HG03066 (cell line): ENCODE measurements at regions not wholly inside any gene's neighbourhood (a gene's known extent, or its start where the extent isn't known, plus 50 kb on each side); places are given as distances from the start of the nearest gene placed in this dataset.

Source experiments
- ATAC-seq: cut with Tn5 transposase; IDR thresholded peaks from one replicate; pipeline ENCODE4 v1.9.1; 2021; ENCODE audit warnings: low read depth; ENCODE audit not compliant: unreplicated experiment

- ATAC-seq: no peak
These were observed 231.9 kb upstream of the RAB6C start for GRCh38 chr2:129747500-129748125.

GRCh38 chr2:129748250-129748649, 231.2 kb upstream of the RAB6C start:
- ATAC-seq: no peak

- ATAC-seq: no peak
These were observed 230.8 kb upstream of the RAB6C start for GRCh38 chr2:129748653-129749052.

GRCh38 chr2:129751409-129751808, 228.1 kb upstream of the RAB6C start:
- ATAC-seq: no peak

- no peak for ATAC-seq
These were observed 227.3 kb upstream of the RAB6C start for GRCh38 chr2:129752176-129752575.

- ATAC-seq: no peak
These were observed 226.8 kb upstream of the RAB6C start for GRCh38 chr2:129752686-129753085.

- ATAC-seq: no peak
These were observed 226.2 kb upstream of the RAB6C start for GRCh38 chr2:129753261-129753660.

- no peak for ATAC-seq
These were observed 225.0 kb upstream of the RAB6C start for GRCh38 chr2:129754421-129754820.

- no peak for ATAC-seq
These were observed 224.6 kb upstream of the RAB6C start for GRCh38 chr2:129754831-129755230.

GRCh38 chr2:129755786-129756185, 223.7 kb upstream of the RAB6C start:
- ATAC-seq: no peak

GRCh38 chr2:129756276-129756675, 223.2 kb upstream of the RAB6C start:
- ATAC-seq: no peak

GRCh38 chr2:129757366-129757914, 222.0 kb upstream of the RAB6C start:
- ATAC-seq: no peak

GRCh38 chr2:129757915-129758783, 221.3 kb upstream of the RAB6C start:
- no peak for ATAC-seq

- ATAC-seq: no peak
These were observed 220.5 kb upstream of the RAB6C start for GRCh38 chr2:129758784-129759471.

- no peak for ATAC-seq
These were observed 219.9 kb upstream of the RAB6C start for GRCh38 chr2:129759472-129760010.

- ATAC-seq: no peak
These were observed 218.8 kb upstream of the RAB6C start for GRCh38 chr2:129760669-129761068.

- no peak for ATAC-seq
These were observed 217.9 kb upstream of the RAB6C start for GRCh38 chr2:129761569-129762021.

GRCh38 chr2:129762386-129763189, 216.9 kb upstream of the RAB6C start:
- no peak for ATAC-seq

- ATAC-seq: no peak
These were observed 216.1 kb upstream of the RAB6C start for GRCh38 chr2:129763190-129763846.
